NCI-H2107 treated with DMSO at 0.1 percent for 48 hours (cell line): ENCODE measurements at regions not wholly inside any gene's neighbourhood (a gene's known extent, or its start where the extent isn't known, plus 50 kb on each side); places are given as distances from the start of the nearest gene placed in this dataset.
A peak's percentile ranks its signal among the peaks of the same experiment; 100 is the strongest.

ENCODE experiments used
- DNase-seq: peaks from one replicate; lab custom pipeline; 2025; ENCODE audit not compliant: unreplicated experiment; lab: John Stamatoyannopoulos, UW

DNA sequence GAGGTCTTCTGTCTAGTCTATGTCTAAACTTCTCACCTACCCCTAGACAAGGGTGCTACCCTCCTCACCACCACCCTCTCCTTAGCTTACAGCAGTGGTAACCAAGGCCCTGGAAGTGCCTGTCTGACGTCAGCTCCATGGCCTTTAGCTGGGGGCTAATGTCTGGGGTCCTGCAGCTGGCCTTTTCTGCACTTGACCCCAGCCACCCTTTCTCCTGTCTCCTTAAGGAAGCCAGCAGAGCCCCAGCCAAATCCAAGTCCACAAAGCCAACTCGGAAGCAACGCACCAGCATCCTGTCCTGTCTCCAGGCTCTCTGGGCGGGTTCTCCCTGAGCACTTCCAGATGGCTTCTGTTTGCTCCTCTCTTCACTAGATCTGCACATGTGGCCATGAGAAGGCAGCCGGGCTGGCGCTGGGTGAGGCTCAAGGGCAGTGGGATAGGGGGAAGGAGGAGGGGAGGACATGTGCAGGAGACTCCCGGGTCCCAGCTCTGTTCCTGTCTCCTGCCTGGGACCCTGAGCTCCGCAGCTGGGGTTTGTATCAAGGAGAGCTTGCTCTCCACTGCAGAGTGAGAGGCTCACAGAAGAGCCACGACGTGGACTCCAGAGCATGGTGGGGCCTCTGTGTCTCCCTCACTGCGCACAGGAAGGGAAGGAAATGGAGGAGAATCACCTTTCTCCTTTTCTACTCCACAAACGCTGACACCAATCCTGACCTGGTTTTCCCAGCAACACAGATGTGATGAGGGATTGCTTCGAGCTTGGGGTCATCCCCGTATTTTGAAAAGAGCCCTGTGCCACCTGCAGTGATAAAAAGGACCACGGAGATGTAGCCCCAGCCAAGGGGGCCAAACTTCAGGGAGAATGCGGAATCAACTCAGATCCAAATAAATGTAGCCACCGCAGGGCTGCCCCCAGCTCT lies 204.2 kb downstream of the USP12 start:
- no peak for DNase-seq

DNA sequence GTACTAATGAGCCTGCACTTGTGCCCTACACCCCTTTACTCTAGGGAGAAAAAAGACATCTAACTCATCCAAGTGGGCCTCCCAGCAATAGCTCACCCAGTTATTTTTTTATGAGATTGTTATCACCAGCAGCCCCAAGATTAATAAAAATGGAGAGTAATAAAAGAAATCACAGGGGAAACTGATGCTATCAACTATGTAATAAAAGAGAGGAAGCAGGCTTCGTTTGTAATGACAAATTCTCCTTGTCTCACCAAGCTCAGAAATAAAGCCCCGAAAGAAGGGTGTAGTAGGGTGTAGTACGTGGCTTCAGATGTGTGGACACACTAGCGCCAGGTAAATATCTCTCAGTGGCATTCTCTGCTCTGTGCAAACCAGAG lies 204.9 kb downstream of the USP12 start:
- DNase-seq = no peak

DNA sequence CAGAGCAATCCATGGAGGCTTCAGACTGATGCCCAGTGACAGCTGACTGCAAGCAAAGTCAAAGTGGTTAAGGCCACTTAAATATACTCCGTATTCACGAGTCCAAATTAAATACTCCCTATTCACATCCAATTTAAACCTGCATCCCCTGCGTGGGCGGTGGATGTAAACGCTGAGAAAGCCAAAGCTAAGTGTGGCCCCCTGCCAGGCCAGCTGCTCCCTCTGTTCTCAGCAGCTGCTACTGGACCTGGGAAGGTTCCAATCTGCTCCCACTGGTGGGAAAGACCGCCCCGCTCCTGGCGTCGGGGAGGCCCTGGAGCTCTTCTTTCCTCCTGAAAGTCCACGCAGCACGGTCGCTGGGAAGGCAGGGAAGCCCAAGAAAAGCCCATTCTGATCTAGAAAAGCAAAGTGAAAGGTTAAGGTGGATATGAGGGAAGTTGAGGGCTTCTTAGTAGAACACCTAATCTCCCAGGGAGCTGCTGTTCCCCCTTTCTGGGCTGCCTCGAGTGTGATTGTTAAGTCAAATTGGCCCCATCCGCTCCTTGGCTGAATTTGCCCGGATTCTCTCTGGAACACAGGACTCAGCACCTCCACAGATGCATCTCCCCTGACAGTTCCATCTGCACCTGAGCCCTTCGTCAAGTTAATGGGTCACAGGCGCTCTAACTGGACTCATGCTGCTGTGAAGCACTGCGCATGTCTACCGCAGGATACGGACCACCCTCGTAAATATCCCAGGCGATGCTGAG lies 205.5 kb downstream of the USP12 start:
- peak; percentile 69 for DNase-seq

DNA sequence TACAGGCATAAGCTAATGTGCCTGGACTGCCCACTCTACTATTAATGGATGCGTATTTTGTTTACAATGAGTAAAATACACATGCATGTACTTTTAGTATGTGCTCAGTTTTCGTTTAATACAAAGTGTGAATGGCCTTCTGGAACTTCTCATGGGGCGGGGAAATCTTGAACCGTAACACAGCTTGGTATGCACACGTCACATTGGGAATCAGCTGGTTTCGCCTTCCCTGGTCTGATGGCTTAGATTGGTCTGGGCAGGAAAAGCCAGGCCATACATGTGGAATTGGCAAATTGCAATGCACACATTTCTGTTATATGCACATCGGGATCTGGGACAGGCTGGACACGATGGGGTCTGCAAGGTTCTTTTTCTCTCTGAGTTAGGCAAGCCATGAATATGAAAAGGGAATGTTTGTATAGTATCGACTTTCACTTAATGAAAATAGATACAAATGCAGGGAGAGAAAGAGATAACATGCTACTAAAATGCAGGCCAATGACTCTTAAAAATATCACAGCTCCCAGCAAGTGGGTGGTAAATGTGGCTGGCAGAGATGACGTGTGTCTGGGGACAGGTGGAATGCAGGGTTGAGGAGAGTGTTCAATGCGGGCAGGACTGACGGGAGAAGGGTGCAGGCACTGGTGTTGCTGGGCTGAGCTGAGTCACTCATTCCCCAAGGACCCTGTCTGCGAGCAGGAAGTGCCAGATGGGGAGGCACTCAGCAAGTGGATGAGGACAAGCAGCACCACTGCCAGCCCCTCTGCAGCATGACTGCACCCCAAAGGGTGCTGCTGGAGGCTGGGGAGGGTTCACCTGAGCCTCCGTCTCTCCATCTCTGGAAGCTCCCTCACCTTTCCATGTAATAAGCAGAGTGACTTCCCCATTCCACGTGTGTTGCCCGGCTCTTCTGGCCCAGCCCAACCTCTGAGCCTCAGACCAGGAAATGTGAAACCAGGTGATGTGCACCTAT lies 204.0 kb upstream of the GPR12 start:
- DNase-seq = peak; percentile 91

DNA sequence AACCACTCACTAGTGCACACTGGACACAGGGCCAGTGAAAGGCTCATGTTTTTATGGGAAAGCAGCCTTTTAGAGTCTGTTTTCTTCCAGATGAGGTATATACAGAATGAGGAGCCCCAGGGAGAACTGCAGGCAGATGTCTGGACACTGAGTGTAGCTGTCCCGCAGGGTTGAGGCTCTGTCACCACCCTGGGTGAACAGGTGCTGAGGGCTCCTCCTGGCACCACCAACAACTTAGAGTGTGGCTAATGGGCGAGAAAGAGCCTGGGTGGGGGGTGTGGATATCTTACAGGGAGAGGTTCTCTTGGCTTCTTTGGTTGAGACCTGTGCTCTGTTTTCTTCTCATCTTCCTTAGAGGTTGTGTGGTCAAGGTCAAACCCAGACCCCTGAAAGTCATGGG lies 202.1 kb upstream of the GPR12 start:
- no peak for DNase-seq

DNA sequence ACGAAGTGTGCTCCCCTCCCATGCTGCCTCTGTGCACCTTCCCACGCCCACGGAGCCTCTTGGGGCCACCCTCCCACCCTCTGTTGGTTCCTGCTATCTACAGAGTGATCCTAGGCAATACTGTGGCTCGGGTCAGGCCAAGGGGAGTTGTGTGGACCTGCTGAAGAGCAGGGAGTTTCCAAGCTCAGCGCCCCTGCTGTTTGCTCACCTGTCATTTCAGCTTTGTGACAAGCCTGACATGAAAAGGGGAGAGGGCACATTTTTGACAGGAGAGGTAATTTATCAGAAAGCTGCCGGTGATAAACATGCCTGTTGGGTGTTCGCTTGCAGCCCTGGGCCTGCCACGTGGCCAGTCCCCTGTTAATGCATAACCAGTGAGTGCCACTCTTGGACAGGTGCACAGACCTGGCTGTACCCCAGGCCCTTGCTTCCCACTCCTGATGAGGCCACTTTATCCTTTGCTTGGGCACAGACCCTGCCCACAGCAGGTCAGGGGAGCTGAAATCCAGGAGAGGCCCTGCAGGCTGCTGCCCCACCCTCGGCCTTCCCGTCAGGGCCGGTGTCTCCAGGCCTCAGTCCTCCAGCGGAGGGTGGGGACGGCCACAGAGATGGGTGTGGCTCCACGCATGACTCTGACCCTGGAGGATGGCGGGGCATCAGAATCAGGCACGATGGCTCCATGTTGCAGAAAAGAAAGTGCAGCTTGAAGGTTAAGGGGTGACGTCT lies 201.5 kb upstream of the GPR12 start:
- peak; percentile 17 for DNase-seq

DNA sequence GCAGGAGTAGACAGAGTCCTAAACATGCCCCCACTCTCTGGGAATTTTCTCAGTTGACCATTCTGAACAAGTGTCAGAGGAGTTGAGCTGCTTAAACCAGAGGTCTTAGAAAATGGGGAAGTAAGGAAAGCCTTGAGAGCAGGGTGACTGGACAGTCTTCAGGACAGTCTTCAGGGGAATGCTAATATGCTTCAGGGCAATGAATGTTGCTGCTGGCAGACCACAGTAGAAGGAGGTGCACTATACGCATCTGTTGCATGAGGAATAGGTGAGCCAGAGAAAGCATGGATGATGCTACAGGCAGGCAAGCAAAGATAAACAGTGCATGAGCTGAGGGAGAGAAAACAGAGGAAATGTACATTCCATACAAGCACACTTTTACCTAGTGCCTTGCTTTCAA lies 196.6 kb upstream of the GPR12 start:
- no peak for DNase-seq

DNA sequence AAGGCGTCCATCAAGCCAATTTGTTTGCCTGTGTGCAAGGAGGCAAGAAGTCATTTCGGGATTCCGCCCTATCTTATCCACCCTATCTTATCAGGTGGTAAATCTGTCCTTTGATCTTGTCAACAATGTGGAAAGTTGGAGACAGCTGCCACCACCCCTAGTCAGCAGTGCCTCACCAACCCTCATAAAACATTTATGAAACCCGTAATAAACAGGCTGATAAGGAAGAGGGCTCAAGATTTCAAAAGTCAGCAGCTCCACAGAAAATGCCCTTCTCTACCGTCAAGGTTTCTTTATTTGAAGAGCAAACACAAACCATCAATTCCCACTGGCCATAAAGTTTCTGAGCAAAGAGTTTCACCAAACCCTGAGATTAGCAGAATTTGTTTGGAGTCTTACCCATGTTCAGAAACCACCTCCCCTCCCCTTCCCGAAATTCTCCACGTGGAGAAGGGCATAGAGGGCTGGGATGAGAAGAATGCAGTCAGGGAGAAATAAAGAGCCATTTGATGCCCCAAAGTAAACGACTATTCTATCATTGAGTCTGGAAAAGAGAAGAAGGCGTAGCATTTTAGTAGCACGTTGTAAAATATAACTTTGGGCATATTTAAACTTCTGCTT lies 196.0 kb upstream of the GPR12 start:
- DNase-seq = no peak

DNA sequence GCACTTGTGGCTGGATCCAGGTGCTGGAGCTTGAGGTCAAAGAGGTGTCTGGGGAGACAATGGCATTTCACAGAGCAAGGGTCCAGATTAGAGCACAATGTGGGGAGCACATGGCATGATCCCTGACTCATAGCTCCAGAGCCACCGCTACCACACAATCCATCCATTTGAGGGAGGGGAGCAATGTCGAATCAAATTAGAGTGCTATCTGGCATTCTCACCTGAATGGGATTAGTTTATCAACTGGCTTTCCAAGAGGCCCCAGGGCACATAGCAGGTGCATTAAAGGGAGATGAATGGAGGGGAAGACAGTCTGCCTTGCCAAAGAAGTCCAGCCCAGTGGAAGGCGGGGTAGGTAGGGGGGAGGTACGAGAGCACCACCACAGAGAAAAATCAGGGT lies 194.4 kb upstream of the GPR12 start:
- DNase-seq = no peak

DNA sequence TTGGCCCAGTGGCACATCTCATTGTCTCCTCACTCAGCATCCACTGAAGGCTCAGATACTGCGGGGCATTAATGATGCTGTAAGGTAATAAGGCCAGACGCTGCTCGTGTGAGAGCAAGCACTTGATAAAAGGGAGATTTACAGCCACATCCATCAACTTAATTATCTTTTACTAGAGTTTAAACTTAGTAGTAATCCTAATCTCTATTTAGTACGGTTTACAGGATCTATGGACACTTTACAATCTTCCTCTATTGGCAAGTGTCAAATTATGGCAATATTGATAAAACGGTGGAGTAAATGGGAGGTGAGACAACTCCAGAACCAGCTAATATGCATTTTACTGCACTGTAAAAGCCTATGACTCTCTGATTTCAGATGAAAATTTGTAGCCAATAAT lies 192.7 kb upstream of the GPR12 start:
- DNase-seq = no peak

DNA sequence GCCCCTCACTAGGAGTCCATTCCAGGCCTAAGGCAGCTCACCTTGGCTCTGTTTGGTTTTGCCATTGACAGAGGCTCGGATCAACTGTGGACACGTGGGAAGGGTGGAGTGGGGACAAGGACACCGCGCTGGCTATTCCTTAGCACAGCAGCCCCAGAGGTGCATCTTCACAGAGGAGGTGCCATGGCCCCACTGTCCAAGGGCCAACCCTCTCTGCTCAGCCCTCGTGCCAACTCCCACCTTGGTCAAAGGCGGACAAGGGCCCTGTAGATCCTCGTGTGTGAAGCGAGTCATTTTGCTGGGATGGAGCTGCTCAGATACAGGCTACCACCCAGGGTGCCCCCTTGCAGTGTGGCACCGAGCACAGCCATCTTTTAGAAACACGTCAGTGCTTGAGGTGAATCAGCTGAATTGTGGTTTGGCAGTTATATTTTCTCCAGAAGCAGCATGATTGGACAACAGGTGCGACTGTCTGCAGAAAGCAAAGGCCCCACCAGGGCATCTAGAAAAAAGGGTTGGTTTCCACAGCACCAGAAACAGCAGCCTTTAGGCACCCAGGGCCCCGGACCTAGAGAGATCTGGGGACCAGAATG lies 192.1 kb upstream of the GPR12 start:
- peak; percentile 10 for DNase-seq

DNA sequence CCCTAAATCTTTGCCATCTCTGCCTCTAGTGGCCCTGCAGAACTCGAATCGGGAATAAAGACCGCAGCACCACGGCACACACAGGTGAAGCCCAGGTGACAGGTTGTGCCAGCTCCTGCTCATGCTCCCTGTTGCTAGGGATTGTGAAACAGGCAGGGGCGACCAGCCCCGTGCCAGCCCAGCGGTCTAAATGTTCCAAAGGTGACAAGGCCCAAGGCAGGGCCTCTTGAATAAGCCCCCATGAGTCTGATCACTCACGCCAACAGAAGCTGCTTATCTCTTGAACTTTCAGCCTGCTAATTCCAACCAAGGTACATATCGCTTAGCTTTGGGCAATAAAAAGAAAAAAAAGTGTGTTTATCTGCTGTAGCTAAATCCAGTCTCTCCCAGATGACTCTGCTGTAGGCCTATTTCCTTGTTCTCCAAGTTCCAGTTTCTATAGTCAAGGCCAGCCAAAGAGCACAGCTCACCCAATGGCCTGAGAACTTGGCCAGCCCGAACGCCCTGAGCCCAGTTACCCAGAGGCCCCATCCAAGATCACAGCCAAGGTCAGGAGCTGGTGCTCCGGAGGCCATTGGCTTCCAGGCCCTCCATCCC lies 191.1 kb upstream of the GPR12 start:
- no peak for DNase-seq

DNA sequence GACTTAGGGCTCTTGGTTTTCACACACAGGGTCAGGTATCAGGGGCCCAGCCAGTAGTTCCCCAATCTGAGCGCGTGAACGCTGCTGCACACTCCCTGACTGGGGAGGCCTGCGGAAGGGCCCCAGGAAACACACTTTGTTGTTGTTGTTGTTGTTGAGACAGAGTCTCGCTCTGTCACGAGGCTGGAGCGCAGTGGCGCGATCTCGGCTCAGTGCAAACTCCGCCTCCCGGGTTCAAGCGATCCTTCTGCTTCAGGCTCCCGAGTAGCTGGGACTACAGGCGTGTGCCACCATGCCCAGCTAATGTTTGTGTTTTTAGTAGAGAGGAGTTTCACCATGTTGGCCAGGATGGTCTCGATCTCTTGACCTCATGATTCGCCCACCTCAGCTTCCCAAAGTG lies 190.4 kb upstream of the GPR12 start:
- no peak for DNase-seq

DNA sequence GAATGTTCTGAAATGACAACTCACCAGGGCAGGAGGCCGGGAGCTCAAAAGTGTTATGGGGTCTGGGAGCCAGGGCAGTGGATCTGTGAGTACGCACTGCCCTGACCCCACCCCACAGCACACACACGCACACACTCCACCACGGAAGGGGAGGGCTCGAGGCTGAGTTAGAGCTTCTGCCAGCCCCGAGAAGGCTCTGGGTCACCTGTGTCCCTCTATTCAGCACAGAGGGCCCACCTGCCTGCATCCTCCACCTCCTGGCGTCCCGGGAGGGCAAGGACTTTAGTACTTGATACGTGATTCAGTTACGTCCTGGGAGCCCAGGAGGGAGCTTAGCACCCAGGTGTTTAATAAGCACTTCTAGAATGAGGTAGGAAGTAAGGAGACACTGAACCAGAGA lies 190.0 kb upstream of the GPR12 start:
- DNase-seq = no peak

DNA sequence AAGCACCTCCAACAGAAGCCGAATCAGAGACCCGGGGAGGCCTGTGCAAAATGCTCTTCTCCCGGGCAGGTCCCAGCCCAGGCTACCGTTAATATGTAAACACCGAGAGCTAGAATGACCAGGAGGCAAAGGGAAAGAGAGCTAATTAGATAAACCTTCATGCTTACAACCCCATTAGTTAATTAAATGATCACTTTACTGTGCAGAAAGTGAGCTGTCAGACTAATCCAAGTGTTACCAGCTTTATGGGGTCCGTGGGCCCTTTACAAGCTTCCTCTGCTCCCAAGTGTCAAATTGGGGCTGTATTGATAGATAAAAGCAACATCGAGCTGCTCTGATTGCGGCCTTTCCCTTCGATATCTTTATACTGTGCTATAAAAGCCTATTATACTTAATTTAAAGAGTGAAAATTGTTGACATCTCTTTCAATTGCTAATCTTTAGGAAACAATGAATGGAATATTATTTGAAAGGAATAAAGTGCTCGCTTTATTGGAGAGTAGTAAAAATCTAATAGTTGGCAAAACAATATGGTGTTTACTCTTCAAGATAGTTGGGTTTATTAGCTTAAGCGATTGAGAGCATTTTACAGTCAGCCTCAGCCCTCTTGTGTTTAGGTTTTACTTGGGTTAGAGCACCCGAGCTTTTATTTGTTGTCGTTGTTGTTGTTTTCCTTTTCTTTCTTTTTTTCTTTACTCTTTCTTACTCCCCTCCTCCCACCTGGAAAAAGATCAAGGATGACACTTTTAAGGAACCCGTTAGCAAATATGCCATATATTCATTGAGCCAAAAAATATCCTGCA lies 189.3 kb upstream of the GPR12 start:
- DNase-seq = no peak

DNA sequence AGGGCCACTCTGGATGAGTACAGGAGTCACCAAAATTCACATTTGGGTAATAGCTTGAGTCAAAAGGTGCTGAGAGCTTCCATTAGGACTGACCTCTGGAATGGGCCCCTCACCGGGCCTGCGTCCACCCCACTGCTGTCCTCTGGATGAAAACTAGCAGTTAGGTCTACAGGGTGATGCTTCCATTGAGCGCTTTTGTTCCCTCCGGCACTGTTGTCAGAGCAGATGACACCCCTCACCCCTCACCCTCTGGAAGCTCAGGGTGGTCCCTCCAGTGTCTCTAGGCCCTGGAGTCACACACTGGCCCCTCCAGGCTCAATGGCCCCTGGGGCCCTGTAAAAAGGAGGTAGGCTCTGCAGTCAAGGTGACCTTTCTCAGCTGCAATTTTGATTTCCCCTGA lies 187.8 kb upstream of the GPR12 start:
- no peak for DNase-seq

DNA sequence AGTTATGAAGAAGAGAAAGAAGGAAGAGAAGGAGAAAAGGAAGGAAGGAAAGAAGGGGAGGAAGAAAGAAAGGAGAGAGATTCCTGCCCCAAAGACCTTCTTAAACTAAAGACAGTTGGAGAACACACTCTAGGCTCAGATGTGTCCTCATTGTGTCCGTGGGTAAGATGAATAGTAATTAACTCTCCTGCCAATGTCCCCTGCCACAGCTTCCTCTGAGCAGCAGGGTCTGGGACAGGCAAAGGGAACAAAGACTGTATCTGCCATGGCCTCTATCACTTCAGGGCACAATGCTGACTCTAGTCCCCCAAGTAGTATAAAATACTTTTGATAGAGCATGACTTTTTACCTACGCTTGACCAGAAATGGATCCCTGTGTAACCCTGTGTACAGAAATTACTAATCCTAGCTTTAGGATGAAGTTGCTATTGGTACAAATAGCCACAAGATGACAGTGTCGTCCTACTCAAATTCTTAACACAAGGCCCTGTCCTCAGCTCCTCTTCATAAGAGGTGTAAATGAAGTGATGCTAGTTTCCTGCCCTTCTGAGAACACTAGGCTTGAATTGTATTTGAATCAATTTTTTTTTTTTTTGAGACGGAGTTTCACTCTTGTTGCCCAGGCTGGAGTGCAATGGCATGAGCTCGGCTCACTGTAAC lies 186.2 kb upstream of the GPR12 start:
- peak; percentile 83 for DNase-seq

DNA sequence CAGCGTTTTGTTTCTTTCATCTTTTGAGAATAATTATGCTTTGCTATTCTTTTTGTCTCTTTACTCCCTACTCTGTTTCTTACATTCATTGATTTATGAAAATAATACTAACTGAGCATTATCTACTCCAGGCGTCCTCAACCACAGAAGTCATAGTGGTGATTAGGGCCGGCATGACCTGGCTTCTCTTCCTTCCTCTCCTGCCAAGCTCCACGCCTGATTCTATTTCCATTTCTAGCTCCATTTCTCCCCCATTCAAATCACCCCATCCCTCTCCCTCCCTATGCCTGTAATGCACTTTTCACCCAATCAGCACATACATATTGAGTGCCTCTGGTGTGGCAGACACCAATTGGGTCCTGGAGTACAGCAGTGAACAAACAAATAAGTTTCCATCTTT lies 183.2 kb upstream of the GPR12 start:
- DNase-seq = no peak
